Left cardiac atrium (tissue), 4 donors: ENCODE measurements at regions not wholly inside any gene's neighbourhood (a gene's known extent, or its start where the extent isn't known, plus 50 kb on each side); places are given as distances from the start of the nearest gene placed in this dataset.

Experiments used
- ATAC-seq, 2 donors: fragments of 200-7000 bp; cut with Tn5 transposase; one replicate each; pipeline ENCODE4 v1.9.1; 2020; ENCODE audit warnings: mild to moderate bottlenecking in 2 of 2, moderate library complexity in 2 of 2
- DNase-seq: peaks from one replicate; pipeline ENCODE4 v3.0.0-alpha.2; 2020
- intact Hi-C, 2 donors: fragments of 100-400 bp; cut with DNase I; formaldehyde crosslinking; loops; one replicate each; pipeline versions ENCODE4 v1.14.1 to v1.15.1; 2022 to 2023
- donor health status: DM: no; HTN: yes; CAD: no.
- donor health status: DM: no; HTN: yes; CAD: no; lungs with severe emphysema.
- donor health status: DM: yes; HTN: yes; CAD: no.
- donor health status: Dilated cardiomyopathy.

GRCh38 chr2:5264361-5264760 lies 427.8 kb upstream of the SOX11 start:
- intact Hi-C loops, result no loop called here
- DNase-seq, result no peak
- ATAC-seq, result no peak

GRCh38 chr2:5285061-5285460 lies 407.1 kb upstream of the SOX11 start:
- ATAC-seq (no peak), DNase-seq (no peak)
- intact Hi-C loops, result no loop called here

- no peak for ATAC-seq
- no peak for DNase-seq
- intact Hi-C loops, result no loop called here
Observed at GRCh38 chr2:5285872-5286769, 406.1 kb upstream of the SOX11 start.

- intact Hi-C loops, result no loop called here
- no peak for DNase-seq
- no peak for ATAC-seq
Observed at GRCh38 chr2:5287558-5288334, 404.4 kb upstream of the SOX11 start.

GRCh38 chr2:5290900-5291546 lies 401.2 kb upstream of the SOX11 start:
- intact Hi-C loops, result no loop called here
- DNase-seq, result no peak
- no peak for ATAC-seq

- intact Hi-C loops, result no loop called here
- no peak for ATAC-seq
- no peak for DNase-seq
Observed at GRCh38 chr2:5304640-5305039, 387.5 kb upstream of the SOX11 start.

- DNase-seq, result no peak
- no peak for ATAC-seq
- intact Hi-C loops, result no loop called here
Observed at GRCh38 chr2:5315041-5315440, 377.1 kb upstream of the SOX11 start.

- intact Hi-C loops, result no loop called here
- no peak for DNase-seq
- ATAC-seq, result no peak
Observed at GRCh38 chr2:5315512-5315911, 376.7 kb upstream of the SOX11 start.

GRCh38 chr2:5316001-5316490 lies 376.1 kb upstream of the SOX11 start:
- no peak for ATAC-seq
- intact Hi-C loops, result no loop called here
- no peak for DNase-seq

GRCh38 chr2:5319493-5319892 lies 372.7 kb upstream of the SOX11 start:
- no peak for DNase-seq
- intact Hi-C loops, result no loop called here
- ATAC-seq, result no peak

GRCh38 chr2:5322396-5322795 lies 369.8 kb upstream of the SOX11 start:
- DNase-seq (no peak), ATAC-seq (no peak)
- intact Hi-C loops, result no loop called here

GRCh38 chr2:5325523-5325922 lies 366.7 kb upstream of the SOX11 start:
- DNase-seq (no peak), ATAC-seq (no peak)
- intact Hi-C loops, result no loop called here

GRCh38 chr2:5328826-5329225 lies 363.4 kb upstream of the SOX11 start:
- intact Hi-C loops, result no loop called here
- no peak for DNase-seq
- ATAC-seq, result no peak

- intact Hi-C loops, result no loop called here
- ATAC-seq, result no peak
- no peak for DNase-seq
Observed at GRCh38 chr2:5329763-5330162, 362.4 kb upstream of the SOX11 start.

GRCh38 chr2:5330961-5331360 lies 361.2 kb upstream of the SOX11 start:
- intact Hi-C loops, result no loop called here
- DNase-seq (no peak), ATAC-seq (no peak)

- ATAC-seq, result no peak
- intact Hi-C loops, result no loop called here
- DNase-seq, result no peak
Observed at GRCh38 chr2:5332925-5333324, 359.3 kb upstream of the SOX11 start.

GRCh38 chr2:5339473-5339872 lies 352.7 kb upstream of the SOX11 start:
- DNase-seq (no peak), ATAC-seq (no peak)
- intact Hi-C loops, result no loop called here

GRCh38 chr2:5343785-5344335 lies 348.3 kb upstream of the SOX11 start:
- ATAC-seq (no peak), DNase-seq (no peak)
- intact Hi-C loops, result no loop called here

- intact Hi-C loops, result no loop called here
- no peak for ATAC-seq
- no peak for DNase-seq
Observed at GRCh38 chr2:5352286-5352685, 339.9 kb upstream of the SOX11 start.

- ATAC-seq, result no peak
- DNase-seq, result no peak
- intact Hi-C loops, result no loop called here
Observed at GRCh38 chr2:5353565-5353964, 338.6 kb upstream of the SOX11 start.
